ENCODE measurements at regions not wholly inside any gene's neighbourhood (a gene's known extent, or its start where the extent isn't known, plus 50 kb on each side); places are given as distances from the start of the nearest gene placed in this dataset.

GRCh38 chr4:26126143-26126718 lies 194.6 kb upstream of the RBPJ start (continued):
- TF ChIP-seq HDAC2 (IDR thresholded peaks at IDR 0.05; ENCODE audit: borderline replicate concordance in 1 of 2, low read depth in 2 of 2, low read length in 2 of 2) (no peak), JUND (IDR thresholded peaks at IDR 0.05; ENCODE audit: low read length) (no peak), CHD1 (IDR thresholded peaks at IDR 0.05; ENCODE audit: low read depth, low read length) (no peak), ATF2 (IDR thresholded peaks at IDR 0.05; ENCODE audit: low read length) (no peak), CEBPB (IDR thresholded peaks at IDR 0.05; ENCODE audit: low read depth, low read length) (no peak)

Measured in H1 (cell line).